Fibroblast of villous mesenchyme (primary cell): ENCODE measurements at regions not wholly inside any gene's neighbourhood (a gene's known extent, or its start where the extent isn't known, plus 50 kb on each side); places are given as distances from the start of the nearest gene placed in this dataset.

Source experiments
- DNase-seq: peaks from one replicate; pipeline ENCODE4 v3.0.0-alpha.2; 2010; ENCODE audit warnings: low read depth
- H3K4me3 ChIP-seq: 2 replicates; pipeline ENCODE4 v1.5.1; 2011; ENCODE audit warnings: low read depth, mild to moderate bottlenecking, low read length
- CTCF ChIP-seq: IDR thresholded peaks from 2 replicates; pipeline ENCODE4 v1.5.1; 2012; ENCODE audit warnings: low read depth, mild to moderate bottlenecking, low read length; ENCODE audit not compliant: insufficient read depth

- H3K4me3 ChIP-seq: no peak overlapping the region
- TF ChIP-seq CTCF: no peak
- no peak for DNase-seq
Observed at GRCh38 chr14:84037593-84037992, 1492.4 kb upstream of the FLRT2 start.

GRCh38 chr14:84040101-84040500 is 1489.8 kb upstream of the FLRT2 start:
- no peak for TF ChIP-seq CTCF
- H3K4me3 ChIP-seq: no peak overlapping the region
- DNase-seq: no peak

- TF ChIP-seq CTCF: no peak
- DNase-seq: no peak
- H3K4me3 ChIP-seq: no peak overlapping the region
Observed at GRCh38 chr14:84041421-84041820, 1488.5 kb upstream of the FLRT2 start.

- no peak for DNase-seq
- no peak overlapping the region for H3K4me3 ChIP-seq
- no peak for TF ChIP-seq CTCF
Observed at GRCh38 chr14:84042992-84043391, 1487.0 kb upstream of the FLRT2 start.

GRCh38 chr14:84064316-84065125 is 1465.4 kb upstream of the FLRT2 start:
- no peak overlapping the region for H3K4me3 ChIP-seq
- no peak for TF ChIP-seq CTCF
- no peak for DNase-seq

- no peak for TF ChIP-seq CTCF
Observed at GRCh38 chr14:84065811-84066210, 1464.1 kb upstream of the FLRT2 start.

GRCh38 chr14:84068288-84068687 is 1461.7 kb upstream of the FLRT2 start:
- no peak for TF ChIP-seq CTCF
- no peak for DNase-seq
- H3K4me3 ChIP-seq: no peak overlapping the region

More at GRCh38 chr14:84065811-84066210, 1464.1 kb upstream of the FLRT2 start:
- no peak overlapping the region for H3K4me3 ChIP-seq
- DNase-seq: no peak
